Skin epidermis (tissue), 12 donors: ENCODE measurements at regions not wholly inside any gene's neighbourhood (a gene's known extent, or its start where the extent isn't known, plus 50 kb on each side); places are given as distances from the start of the nearest gene placed in this dataset.

Source experiments
- H3K27ac ChIP-seq, 21 experiments: fragments of 200-600 bp; sonication (generic) in 11 of 21; one replicate each; pipeline ENCODE4 v1.5.0; 2020; ENCODE audit warnings: mild to moderate bottlenecking in 3 of 21, inconsistent platforms in 2 of 21, moderate library complexity in 2 of 21
- H3K4me3 ChIP-seq, 7 experiments: fragments of 200-600 bp; sonication (generic) in 2 of 7; one replicate each; pipeline ENCODE4 v1.5.0; 2020; ENCODE audit warnings: inconsistent platforms in 2 of 7, mild to moderate bottlenecking in 2 of 7, moderate library complexity in 1 of 7

DNA sequence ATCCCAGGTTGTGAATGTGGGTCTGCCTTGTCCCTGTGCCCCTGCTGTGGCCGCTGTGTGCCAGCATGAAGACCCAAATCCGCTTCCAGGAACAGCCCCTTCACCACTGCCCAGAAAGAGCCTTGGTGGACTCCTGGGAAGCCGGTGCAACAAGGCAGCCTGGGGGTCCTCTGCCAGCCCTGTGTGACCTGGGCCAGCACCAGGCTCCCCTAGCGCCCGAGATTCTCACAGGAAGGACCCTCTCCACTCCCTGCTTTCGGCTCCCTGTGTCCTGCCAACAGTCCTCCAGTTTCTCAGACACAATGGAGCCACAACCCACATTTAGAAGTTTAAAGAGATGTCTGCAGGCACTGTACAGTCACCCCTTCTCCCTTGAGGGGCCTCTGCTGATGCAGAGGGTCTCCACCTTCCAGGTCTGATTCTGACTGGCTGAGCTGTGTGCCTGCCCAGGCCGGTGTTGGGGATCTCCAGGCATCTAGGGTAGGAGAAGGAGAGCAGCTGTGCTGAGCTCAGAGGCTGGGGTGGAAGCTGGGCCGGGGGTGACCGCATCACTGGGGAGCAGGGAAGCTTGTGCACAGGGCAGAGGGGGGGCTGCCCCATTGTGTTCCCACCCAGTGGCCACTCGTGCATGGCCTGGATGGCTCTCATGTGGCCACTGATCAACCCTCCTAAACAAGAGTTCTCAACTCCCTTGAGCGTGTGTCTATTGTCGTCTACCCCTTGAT is 174.0 kb downstream of the IRX2 start:
- H3K4me3 ChIP-seq, result no peak overlapping the region
- H3K27ac ChIP-seq, result no peak overlapping the region

GRCh38 chr5:2576823-2577222 is 174.7 kb downstream of the IRX2 start:
- no peak overlapping the region for H3K27ac ChIP-seq
- no peak overlapping the region for H3K4me3 ChIP-seq

DNA sequence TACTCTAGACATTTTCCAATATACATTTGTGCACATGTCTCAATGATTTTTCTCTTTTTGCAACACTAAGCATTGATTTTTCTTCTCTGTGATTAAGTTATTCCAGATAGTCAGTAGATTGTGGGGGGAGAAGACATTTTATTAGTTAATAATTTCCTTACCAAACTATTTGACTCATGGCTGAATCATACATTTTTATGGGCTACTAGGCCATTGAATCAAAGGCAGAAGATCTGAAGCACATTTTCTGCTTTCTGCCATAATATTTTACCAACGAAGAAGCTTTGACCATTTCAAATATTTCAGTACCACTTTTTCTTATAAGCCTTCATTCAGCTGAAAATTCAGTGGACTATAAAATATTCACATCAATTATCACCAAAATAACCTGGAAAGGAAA is 175.6 kb downstream of the IRX2 start:
- Histone ChIP-seq H3K27ac (no peak overlapping the region), H3K4me3 (no peak overlapping the region)

DNA sequence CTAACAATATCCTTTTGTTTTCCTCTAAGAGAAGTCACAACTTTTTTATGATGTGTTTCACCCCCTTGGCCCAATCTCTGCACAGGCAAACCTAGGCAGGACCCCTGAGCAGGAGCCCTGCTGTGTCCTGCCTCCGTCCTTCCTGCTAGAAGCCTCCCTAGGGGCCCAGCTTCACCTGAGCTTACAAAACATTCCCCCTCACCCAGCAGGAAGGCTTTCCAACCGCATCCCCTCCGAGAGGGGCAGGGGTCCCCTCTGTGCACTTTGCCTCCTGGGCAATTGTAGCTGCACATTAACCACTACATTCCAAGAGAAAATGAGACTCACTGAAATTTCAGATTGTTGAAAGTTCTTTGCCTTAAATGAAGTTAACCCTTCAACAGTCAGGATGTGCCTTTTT is 176.2 kb downstream of the IRX2 start:
- H3K27ac ChIP-seq, result no peak overlapping the region
- no peak overlapping the region for H3K4me3 ChIP-seq

DNA sequence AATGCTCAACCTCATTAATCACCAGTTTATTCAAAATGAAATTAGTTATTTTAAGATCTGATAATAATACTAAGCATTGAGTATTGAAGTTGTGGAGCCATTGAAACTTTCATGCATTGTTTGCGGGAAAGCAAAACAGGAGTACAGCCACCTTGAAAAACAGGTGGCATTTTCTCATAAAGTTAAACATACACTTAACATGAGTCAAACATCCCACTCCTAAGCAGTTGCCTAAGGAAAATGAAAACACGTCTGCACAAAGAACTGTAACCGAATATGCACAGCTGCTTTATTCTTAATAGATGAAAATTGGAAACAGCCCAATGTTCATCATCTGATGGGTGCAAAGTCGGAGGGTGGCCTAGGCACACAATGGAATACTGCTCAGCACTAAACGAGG is 177.3 kb downstream of the IRX2 start:
- H3K27ac ChIP-seq, result no peak overlapping the region
- H3K4me3 ChIP-seq, result no peak overlapping the region

GRCh38 chr5:2570586-2570985 is 180.9 kb downstream of the IRX2 start:
- no peak overlapping the region for H3K27ac ChIP-seq

DNA sequence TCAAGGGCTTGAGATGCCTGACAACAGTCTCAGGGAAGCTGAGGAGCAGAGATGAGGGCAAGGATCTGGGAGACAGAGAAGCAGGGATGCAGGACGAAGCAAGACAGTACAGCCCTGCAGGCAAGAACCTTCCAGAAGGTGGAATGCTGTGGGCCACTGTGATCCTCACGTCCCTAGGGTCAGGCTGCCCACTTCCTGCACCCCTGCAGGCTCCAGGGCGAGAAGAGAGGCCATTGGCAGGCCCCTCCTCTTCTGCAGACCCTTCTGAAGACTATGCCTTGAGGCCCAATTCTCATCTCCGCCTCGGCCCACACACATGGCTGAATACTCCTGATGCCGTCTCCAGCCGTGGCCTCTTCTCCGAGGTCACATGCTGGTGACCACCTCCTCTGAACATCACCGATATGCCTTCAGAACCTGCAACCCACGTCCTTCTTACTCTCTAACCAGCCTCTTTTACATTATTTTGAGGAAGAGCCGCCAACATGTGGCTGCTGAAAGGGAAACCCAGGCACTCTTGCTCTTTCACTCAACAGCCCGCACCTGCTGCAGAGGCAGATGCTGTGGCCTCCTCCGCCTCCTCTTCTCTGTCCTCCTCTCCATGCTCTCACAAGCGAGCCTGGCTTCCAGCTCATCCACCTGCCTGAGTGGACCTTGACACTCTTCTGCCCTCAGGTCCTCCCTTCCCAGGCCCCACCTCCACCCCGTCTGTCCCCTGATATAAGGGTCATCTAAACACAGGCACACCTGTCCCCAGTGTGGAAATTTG is 181.5 kb downstream of the IRX2 start:
- Histone ChIP-seq H3K4me3 (no peak overlapping the region), H3K27ac (no peak overlapping the region)

More at GRCh38 chr5:2570586-2570985, 180.9 kb downstream of the IRX2 start:
- H3K4me3 ChIP-seq, result no peak overlapping the region

DNA sequence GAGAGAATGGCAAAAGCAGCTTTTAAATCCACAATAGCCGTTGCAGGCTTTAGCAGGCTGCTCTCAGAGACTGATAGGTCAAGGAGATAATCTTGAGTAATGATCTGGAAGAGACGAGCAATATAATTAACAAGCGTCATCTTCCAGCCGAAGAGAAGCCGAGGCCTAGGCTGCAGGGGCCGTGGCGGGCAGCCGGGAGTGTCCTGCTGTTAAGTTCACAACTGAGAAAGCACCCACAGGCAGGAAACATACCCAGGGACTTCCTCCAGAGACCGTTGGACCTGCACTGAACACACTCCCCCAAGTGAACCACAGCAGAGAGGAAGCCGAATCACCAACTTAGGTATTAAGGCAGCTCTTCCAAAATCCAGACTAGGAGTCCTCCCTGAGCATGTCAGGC is 182.3 kb downstream of the IRX2 start:
- no peak overlapping the region for H3K27ac ChIP-seq
- no peak overlapping the region for H3K4me3 ChIP-seq

DNA sequence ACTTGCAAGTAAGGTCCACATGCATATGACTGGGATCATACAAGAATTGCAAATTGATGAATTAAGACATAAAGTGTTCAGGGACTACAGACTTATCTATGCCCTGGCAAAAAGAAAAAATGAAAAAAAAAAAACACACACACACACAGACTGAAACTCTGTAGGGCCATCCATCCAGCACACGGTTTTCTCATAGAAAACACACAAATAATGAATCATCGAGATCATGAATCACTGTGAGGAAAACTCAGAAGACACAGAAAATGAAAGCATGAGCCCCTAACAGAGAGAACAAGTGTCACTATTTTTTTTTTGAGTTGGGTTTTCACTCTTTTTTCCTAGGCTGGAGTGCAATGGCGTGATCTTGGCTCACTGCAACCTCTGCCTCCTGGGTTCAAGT is 185.2 kb downstream of the IRX2 start:
- Histone ChIP-seq H3K4me3 (no peak overlapping the region), H3K27ac (no peak overlapping the region)

DNA sequence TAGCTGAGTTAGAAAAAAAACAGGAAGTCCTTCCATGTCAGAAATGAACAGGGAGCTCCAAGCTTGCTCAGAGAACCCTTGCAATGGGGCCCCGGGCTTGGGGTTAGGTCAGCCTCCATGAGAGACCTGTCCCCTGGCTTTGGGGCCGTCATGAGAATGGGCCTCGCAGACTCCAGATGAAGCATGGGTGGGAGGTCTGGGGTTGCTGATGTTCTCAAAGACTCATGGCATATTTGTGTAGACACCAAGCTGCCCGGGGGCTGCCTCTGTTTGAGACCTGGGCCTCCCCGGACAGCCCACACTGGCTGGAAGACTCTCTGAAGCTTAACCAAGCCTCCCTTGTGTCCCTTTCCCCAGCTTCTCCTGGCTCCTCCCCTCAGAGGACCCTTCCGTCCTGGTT is 186.3 kb downstream of the IRX2 start:
- H3K27ac ChIP-seq, result no peak overlapping the region

DNA sequence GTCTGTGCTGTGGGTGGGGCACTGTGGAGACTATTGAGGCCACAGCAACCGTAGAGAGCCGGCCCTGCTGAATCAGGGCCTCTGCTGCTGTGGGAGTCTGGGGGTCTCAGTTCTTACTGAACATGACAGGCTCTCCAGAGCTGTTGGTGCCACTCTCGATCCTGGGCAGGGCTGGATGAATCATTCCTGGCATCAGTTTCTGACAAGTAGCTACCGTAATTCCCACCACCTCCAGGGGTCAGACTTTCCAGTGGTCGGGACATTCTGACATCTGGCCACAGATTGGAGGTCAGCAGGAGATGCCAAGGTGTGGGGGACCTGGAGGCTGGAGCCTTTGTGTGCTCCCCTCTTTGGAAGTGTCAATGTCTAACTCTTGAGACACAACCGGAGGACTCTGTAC is 188.4 kb downstream of the IRX2 start:
- Histone ChIP-seq H3K27ac (no peak overlapping the region), H3K4me3 (no peak overlapping the region)

More for the DNA sequence above, 186.3 kb downstream of the IRX2 start:
- H3K4me3 ChIP-seq, result no peak overlapping the region

GRCh38 chr5:2562036-2562435 is 189.4 kb downstream of the IRX2 start:
- Histone ChIP-seq H3K27ac (no peak overlapping the region), H3K4me3 (no peak overlapping the region)

DNA sequence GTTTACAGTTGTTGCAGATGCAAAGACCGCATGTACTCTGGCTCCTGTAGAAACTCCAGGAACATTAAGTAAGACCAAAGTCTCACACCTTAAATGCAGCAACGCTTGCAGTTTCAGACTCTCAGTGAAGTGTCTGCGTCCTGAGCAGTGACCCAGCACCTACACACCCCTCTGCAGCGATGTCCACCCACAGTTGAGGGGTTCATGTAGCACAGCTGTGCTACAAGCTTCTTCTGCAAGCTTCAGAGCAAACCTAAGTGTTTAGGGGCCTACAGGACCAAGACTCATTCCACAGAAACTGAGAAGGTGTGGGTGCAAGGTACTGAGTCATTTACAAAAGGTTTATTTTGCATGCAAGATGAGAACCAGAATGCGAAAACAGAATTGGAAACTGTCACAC is 191.0 kb downstream of the IRX2 start:
- Histone ChIP-seq H3K4me3 (no peak overlapping the region), H3K27ac (no peak overlapping the region)

GRCh38 chr5:2557435-2557834 is 194.0 kb downstream of the IRX2 start:
- Histone ChIP-seq H3K4me3 (no peak overlapping the region), H3K27ac (no peak overlapping the region)

DNA sequence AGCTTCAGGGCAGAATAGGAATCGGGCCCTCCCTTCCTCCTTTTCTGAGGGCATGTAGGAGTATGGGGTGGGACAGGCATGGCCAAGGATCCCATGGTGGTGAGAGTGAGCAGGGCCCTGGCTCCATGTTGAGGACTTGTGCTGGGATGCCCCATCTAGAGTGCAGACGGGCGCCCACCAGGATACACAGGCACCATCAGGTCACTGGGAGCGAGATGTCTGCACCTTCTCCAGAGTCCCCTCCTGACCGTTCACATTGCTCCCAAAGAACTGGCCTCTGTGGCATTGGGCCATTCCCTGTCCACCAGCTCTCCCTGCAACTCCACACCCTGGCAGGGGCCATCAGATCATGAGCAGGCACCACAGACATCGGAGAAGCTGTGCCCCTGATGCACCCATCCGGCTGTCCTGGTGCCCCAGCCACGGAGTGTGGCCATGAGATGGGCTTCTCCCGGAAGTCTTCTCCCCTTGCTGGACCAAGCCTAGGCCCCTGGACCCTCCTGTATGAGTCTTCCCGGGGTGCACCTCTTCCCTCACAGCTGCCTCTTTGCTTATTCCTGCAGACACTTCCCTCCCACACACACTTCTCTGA is 195.0 kb downstream of the IRX2 start:
- no peak overlapping the region for H3K27ac ChIP-seq

GRCh38 chr5:2553611-2554010 is 197.9 kb downstream of the IRX2 start:
- no peak overlapping the region for H3K27ac ChIP-seq
- H3K4me3 ChIP-seq, result no peak overlapping the region

More for the DNA sequence above, 195.0 kb downstream of the IRX2 start:
- H3K4me3 ChIP-seq, result no peak overlapping the region

DNA sequence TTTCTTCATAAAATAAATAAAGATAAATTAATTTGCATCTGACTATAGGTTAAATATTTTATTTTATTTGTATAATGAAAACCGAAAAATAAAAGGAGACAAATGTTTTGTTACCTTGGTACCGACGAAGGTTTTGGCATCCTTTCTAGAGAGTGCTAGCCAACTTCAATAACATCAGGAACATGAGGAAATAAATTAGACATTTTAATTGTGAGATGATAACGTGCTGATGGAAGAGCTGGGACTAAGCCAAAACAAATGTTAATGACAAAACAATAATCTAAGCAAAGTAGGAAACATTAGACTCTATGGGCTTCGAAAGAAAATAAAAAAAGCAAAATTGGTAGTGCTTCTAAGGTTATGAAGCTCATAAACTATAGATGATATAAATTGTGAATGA is 201.0 kb downstream of the IRX2 start:
- H3K4me3 ChIP-seq, result no peak overlapping the region
- H3K27ac ChIP-seq, result no peak overlapping the region

DNA sequence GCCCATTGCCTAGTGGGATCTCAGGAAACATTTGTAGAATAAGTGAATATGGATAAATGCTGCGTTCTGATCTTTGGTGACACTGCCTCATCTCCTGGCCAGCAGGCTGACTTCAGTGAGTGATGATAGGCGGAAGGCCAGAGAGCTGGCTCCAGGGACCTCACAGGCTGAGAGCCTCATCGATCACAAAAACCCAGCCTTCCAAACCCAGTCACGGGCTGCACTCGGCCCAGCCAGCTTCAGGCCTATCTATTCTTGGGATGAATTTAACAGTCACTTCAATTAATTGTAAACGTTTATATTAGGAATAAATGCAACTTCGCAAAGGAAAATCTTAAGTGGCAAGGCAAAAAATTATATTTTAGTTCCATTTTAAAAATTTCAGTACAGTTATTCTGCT is 201.6 kb downstream of the IRX2 start:
- Histone ChIP-seq H3K27ac (no peak overlapping the region), H3K4me3 (no peak overlapping the region)

DNA sequence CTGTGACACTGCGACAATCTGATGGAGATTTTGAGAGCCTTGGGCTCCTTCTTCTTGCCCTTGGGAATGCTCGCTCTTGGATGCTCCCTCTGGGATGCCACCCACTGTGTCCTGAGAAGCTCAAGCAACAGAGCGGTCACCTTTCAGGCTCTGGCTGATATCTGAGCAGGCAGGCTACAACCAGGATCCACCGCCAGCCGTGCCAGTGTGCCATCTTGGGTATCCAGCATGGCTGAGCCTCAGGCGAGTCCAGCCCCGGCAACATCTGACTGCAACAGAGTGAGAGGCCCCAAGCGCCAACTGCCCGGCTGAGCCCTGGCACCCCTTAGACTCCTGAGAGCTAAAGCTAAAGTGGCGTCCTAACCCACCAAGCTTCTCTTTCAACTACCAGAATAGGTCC is 202.1 kb downstream of the IRX2 start:
- H3K27ac ChIP-seq, result peak overlapping the region in 1 of 21 experiments; percentile 5
- no peak overlapping the region for H3K4me3 ChIP-seq

- Histone ChIP-seq H3K27ac (no peak overlapping the region), H3K4me3 (no peak overlapping the region)
Observed at GRCh38 chr5:2546938-2547337, 204.5 kb downstream of the IRX2 start.

GRCh38 chr5:2544003-2544402 is 207.5 kb downstream of the IRX2 start:
- Histone ChIP-seq H3K4me3 (no peak overlapping the region), H3K27ac (no peak overlapping the region)
